H1 (cell line): ENCODE measurements at regions not wholly inside any gene's neighbourhood (a gene's known extent, or its start where the extent isn't known, plus 50 kb on each side); places are given as distances from the start of the nearest gene placed in this dataset.

Source experiments
- CTCF ChIP-seq, 3 experiments: IDR thresholded peaks; 1 replicate in 2 of 3; 2 replicates in 1 of 3; pipeline versions ENCODE4 v1.5.1 to v1.6.1; 2011; ENCODE audit warnings: low read length in 3 of 3, mild to moderate bottlenecking in 3 of 3, inconsistent platforms in 2 of 3, low read depth in 1 of 3, moderate library complexity in 1 of 3; ENCODE audit not compliant: insufficient read depth in 1 of 3; ENCODE audit errors: control extremely low read depth in 1 of 3
- RFX5 ChIP-seq: IDR thresholded peaks from 2 replicates; pipeline ENCODE4 v1.6.1; 2011; ENCODE audit warnings: low read depth, low read length, improper control_type of control experiment, borderline replicate concordance
- YY1 ChIP-seq: IDR thresholded peaks from 2 replicates; pipeline ENCODE4 v1.6.1; 2011; ENCODE audit warnings: low read depth, mild to moderate bottlenecking, low read length

- TF ChIP-seq CTCF (IDR thresholded peaks at IDR 0.05; ENCODE audit: control extremely low read depth in 1 of 3, insufficient read depth in 1 of 3, low read depth in 1 of 3, low read length in 3 of 3) (no peak), YY1 (no peak), RFX5 (no peak)
These were observed 169.0 kb upstream of the PITX1 start (continued) for GRCh38 chr5:135203019-135203418.
